GM23248 (cell line): ENCODE measurements at regions not wholly inside any gene's neighbourhood (a gene's known extent, or its start where the extent isn't known, plus 50 kb on each side); places are given as distances from the start of the nearest gene placed in this dataset.

Source experiments
- EZH2 ChIP-seq: fragments of 200-600 bp; sonication (generic); IDR thresholded peaks from 2 replicates; pipeline ENCODE4 v1.6.1; 2018; ENCODE audit warnings: antibody characterized with exemption, mild to moderate bottlenecking; ENCODE audit not compliant: insufficient read depth, poor library complexity, severe bottlenecking
- EZH2phosphoT487 ChIP-seq: fragments of 200-600 bp; sonication (generic); IDR thresholded peaks from 2 replicates; pipeline ENCODE4 v1.6.1; 2018; ENCODE audit warnings: antibody characterized with exemption, moderate library complexity, mild to moderate bottlenecking, low read depth; ENCODE audit not compliant: insufficient read depth

DNA sequence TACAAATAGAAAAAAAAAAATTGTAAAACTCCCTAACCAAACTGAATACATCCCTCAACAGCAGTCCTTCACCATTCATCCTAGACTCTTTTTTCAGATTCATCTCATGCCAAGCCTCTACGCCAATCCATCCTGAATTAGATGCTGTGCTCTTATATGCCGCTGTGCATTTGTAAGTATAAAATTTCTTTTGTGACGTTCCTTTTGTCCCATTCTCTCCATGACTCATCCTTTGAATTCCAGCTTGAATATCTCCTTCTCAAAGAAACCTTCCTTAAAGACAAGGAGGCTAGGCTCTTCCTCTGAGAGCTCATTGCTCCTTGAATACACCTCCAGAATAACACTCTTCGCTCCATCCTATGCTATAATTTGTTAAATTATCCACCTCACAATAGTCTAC lies 359.2 kb downstream of the RMST start:
- TF ChIP-seq EZH2, result no peak
- no peak for TF ChIP-seq EZH2phosphoT487
